SHP77 treated with DMSO at 0.1 percent for 48 hours (cell line): ENCODE measurements at regions not wholly inside any gene's neighbourhood (a gene's known extent, or its start where the extent isn't known, plus 50 kb on each side); places are given as distances from the start of the nearest gene placed in this dataset.

Source experiments
- DNase-seq: peaks from one replicate; lab custom pipeline; 2025; lab: John Stamatoyannopoulos, UW

DNA sequence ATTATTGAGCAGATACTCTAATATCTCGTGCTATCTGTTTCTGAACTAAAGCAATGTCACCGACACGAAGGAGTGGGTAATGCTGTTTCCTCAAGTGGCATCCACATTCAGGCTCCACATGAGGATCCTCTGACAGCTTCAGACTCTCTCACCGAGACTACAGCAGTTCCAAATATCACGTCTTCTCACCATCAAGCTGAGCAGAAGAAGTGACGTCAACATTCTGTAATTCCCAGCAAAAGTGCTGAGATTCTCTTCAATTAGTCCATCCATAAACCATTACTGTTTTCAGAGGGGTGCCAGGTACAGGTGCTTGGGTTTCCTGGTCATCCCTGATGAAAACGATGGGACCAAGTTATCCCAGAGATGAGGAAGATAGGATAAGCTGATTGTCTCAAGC lies 110.0 kb upstream of the DACH1 start:
- DNase-seq, result no peak

DNA sequence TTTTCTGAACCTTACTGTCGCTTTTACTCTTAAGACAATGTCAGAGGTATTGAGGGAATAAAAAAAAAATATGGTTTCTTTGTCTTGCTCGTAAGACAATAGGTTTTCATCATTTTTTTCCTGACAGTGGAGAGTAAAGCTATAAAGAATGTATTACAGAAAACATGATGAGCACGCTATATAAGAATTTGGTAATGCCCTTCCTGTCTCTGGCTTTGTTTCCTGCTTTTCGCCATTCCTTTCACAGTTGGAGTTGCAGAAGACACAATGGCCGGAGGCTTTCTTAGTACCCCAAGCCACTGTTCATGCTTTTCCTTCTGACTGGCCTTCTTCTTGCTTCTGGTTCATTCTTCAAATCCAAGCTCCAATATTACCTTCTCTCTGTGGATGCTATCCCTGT lies 101.0 kb upstream of the DACH1 start:
- no peak for DNase-seq

- DNase-seq, result no peak
Measured at GRCh38 chr13:71964491-71965100, 97.6 kb upstream of the DACH1 start.

GRCh38 chr13:71962735-71963134 lies 95.7 kb upstream of the DACH1 start:
- no peak for DNase-seq

GRCh38 chr13:71962126-71962525 lies 95.1 kb upstream of the DACH1 start:
- no peak for DNase-seq

DNA sequence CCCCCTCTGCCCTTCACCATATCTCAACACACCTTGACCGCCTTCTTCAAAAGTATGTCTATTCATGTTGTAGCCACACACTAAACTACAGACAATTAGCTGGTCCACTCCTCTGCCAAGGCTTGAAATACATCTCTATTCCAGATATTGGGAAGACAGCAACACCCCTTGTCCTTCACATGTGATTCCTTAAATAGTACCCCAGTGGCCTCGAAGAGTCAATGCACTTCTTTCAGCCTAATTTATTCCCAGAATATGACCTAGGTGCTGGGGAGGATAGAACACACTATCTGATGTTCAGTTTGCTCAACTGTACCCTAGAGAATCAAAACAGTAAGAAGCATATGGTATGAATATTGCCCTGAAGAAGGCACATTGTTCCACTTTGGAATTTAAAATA lies 82.4 kb upstream of the DACH1 start:
- no peak for DNase-seq

- DNase-seq, result no peak
Measured at GRCh38 chr13:71939186-71939585, 72.2 kb upstream of the DACH1 start.

GRCh38 chr13:71935166-71935840 lies 68.3 kb upstream of the DACH1 start:
- DNase-seq, result no peak

- no peak for DNase-seq
Measured at GRCh38 chr13:71924931-71925330, 57.9 kb upstream of the DACH1 start.

DNA sequence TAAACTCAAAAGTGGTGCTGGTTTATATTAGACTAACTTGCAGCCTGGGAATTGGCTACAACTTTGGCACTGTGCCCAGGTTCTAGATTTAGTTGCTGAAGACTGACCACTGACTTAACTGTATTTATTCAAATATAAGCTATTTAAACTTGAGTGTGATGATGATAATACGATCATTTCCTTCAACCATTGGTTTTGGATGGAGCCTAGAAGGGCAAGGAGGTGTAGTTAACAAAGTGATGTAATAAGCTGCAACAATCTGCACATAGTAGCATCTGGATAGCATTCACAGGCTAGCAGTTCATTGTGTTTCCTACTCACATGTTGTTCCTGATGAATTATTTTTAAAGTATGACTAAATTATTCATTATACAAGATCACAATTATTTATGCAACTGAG lies 55.2 kb upstream of the DACH1 start:
- DNase-seq, result peak; percentile 3
